Neural progenitor cell (in vitro differentiated cells): ENCODE measurements at regions not wholly inside any gene's neighbourhood (a gene's known extent, or its start where the extent isn't known, plus 50 kb on each side); places are given as distances from the start of the nearest gene placed in this dataset.

ENCODE experiments used
- DNase-seq: peaks from one replicate; pipeline ENCODE4 v3.0.0-alpha.2; 2016; ENCODE audit warnings: low spot score
- H2AFZ ChIP-seq: fragments of 200-600 bp; sonication (generic); replicated peaks from 2 replicates; pipeline ENCODE4 v1.6.1; 2016; ENCODE audit warnings: antibody characterized with exemption
- H3F3A ChIP-seq: fragments of 200-600 bp; sonication (generic); 2 replicates; pipeline ENCODE4 v1.6.1; 2016; ENCODE audit warnings: antibody characterized with exemption, low read depth
- H3K27ac ChIP-seq: fragments of 200-600 bp; sonication (generic); 2 replicates; pipeline ENCODE4 v1.5.1; 2016; ENCODE audit warnings: mild to moderate bottlenecking
- H3K27me3 ChIP-seq: fragments of 200-600 bp; sonication (generic); 2 replicates; pipeline ENCODE4 v1.6.1; 2016; ENCODE audit warnings: mild to moderate bottlenecking, moderate library complexity
- H3K36me3 ChIP-seq: fragments of 200-600 bp; sonication (generic); 2 replicates; pipeline ENCODE4 v1.5.1; 2016
- H3K4me1 ChIP-seq: fragments of 200-600 bp; sonication (generic); 2 replicates; pipeline ENCODE4 v1.6.1; 2016; ENCODE audit warnings: mixed run types
- H3K4me2 ChIP-seq: fragments of 200-600 bp; sonication (generic); 2 replicates; pipeline ENCODE4 v1.6.1; 2016
- H3K4me3 ChIP-seq: fragments of 200-600 bp; sonication (generic); 2 replicates; pipeline ENCODE4 v1.5.1; 2016
- H3K79me2 ChIP-seq: fragments of 200-600 bp; sonication (generic); 2 replicates; pipeline ENCODE4 v1.6.1; 2016; ENCODE audit warnings: low read depth
- H3K9ac ChIP-seq: fragments of 200-600 bp; sonication (generic); 2 replicates; pipeline ENCODE4 v1.6.1; 2016
- H3K9me3 ChIP-seq: fragments of 200-600 bp; sonication (generic); 2 replicates; pipeline ENCODE4 v1.5.1; 2016; ENCODE audit warnings: low read depth
- H4K20me1 ChIP-seq: fragments of 200-600 bp; sonication (generic); 2 replicates; pipeline ENCODE4 v1.6.1; 2016; ENCODE audit warnings: low read depth
- H3K27ac Mint-ChIP-seq: 3 replicates; pipeline ENCODE4 v1.8.0; 2021; ENCODE audit warnings: mixed read lengths
- H3K27me3 Mint-ChIP-seq: 2 replicates; pipeline ENCODE4 v1.8.0; 2022; ENCODE audit warnings: low read depth, mild to moderate bottlenecking, inconsistent platforms, moderate library complexity, mixed read lengths; ENCODE audit not compliant: insufficient read depth
- H3K36me3 Mint-ChIP-seq: 3 replicates; pipeline ENCODE4 v1.8.0; 2021; ENCODE audit warnings: mixed read lengths
- H3K4me1 Mint-ChIP-seq: 3 replicates; pipeline ENCODE4 v1.8.0; 2021; ENCODE audit warnings: mixed read lengths
- H3K4me3 Mint-ChIP-seq: 3 replicates; pipeline ENCODE4 v1.8.0; 2021; ENCODE audit warnings: mild to moderate bottlenecking, moderate library complexity, mixed read lengths
- H3K9me3 Mint-ChIP-seq: 3 replicates; pipeline ENCODE4 v1.8.0; 2020; ENCODE audit warnings: mixed read lengths
- CTCF ChIP-seq: fragments of 200-600 bp; sonication (generic); IDR thresholded peaks from 2 replicates; pipeline ENCODE4 v1.5.1; 2017; ENCODE audit warnings: antibody characterized with exemption, mild to moderate bottlenecking
- EZH2 ChIP-seq: fragments of 200-600 bp; sonication (generic); IDR thresholded peaks from 2 replicates; pipeline ENCODE4 v1.6.1; 2017; ENCODE audit warnings: antibody characterized with exemption, mild to moderate bottlenecking, moderate library complexity
- EZH2phosphoT487 ChIP-seq: fragments of 200-600 bp; sonication (generic); IDR thresholded peaks from 2 replicates; pipeline ENCODE4 v1.6.1; 2017; ENCODE audit warnings: antibody characterized with exemption

- no peaks in the 10 kb centered on the region for H3K9me3 Mint-ChIP-seq
- no peak overlapping the region for H3K27ac Mint-ChIP-seq
- no peaks in the 10 kb centered on the region for H3F3A ChIP-seq
- no peak overlapping the region for H3K27ac ChIP-seq
- no peaks in the 10 kb centered on the region for H3K36me3 ChIP-seq
- no peaks in the 10 kb centered on the region for H3K4me1 ChIP-seq
- no peaks in the 10 kb centered on the region for H3K27me3 Mint-ChIP-seq
- H4K20me1 ChIP-seq = no peaks in the 10 kb centered on the region
- H3K4me3 Mint-ChIP-seq = no peak overlapping the region
- H3K9me3 ChIP-seq = no peaks in the 10 kb centered on the region
- H3K9ac ChIP-seq = no peak overlapping the region
- H2AFZ ChIP-seq = no peak overlapping the region
- H3K36me3 Mint-ChIP-seq = no peaks in the 10 kb centered on the region
- no peak overlapping the region for H3K4me3 ChIP-seq
- H3K4me2 ChIP-seq = no peak overlapping the region
- DNase-seq = no peak
- no peaks in the 10 kb centered on the region for H3K27me3 ChIP-seq
- TF ChIP-seq CTCF (no peak), EZH2 (no peak), EZH2phosphoT487 (no peak)
- no peaks in the 10 kb centered on the region for H3K79me2 ChIP-seq
- H3K4me1 Mint-ChIP-seq = no peaks in the 10 kb centered on the region
Observed at GRCh38 chr17:33482636-33483035, 189.5 kb upstream of the ASIC2 start.

GRCh38 chr17:33484559-33484958, 191.5 kb upstream of the ASIC2 start:
- H3K4me3 ChIP-seq = no peak overlapping the region
- no peak overlapping the region for H3K4me2 ChIP-seq
- no peak overlapping the region for H3K4me3 Mint-ChIP-seq
- H3K36me3 Mint-ChIP-seq = no peaks in the 10 kb centered on the region
- TF ChIP-seq CTCF (no peak), EZH2phosphoT487 (no peak), EZH2 (no peak)
- H3K27me3 ChIP-seq = no peaks in the 10 kb centered on the region
- H3K79me2 ChIP-seq = no peaks in the 10 kb centered on the region
- DNase-seq = no peak
- H3K27ac Mint-ChIP-seq = no peak overlapping the region
- H3K27me3 Mint-ChIP-seq = no peaks in the 10 kb centered on the region
- H3K36me3 ChIP-seq = no peaks in the 10 kb centered on the region
- no peaks in the 10 kb centered on the region for H3K4me1 Mint-ChIP-seq
- no peak overlapping the region for H2AFZ ChIP-seq
- no peaks in the 10 kb centered on the region for H3K4me1 ChIP-seq
- no peaks in the 10 kb centered on the region for H3F3A ChIP-seq
- H4K20me1 ChIP-seq = no peaks in the 10 kb centered on the region
- H3K9ac ChIP-seq = no peak overlapping the region
- H3K27ac ChIP-seq = no peak overlapping the region
- H3K9me3 Mint-ChIP-seq = no peaks in the 10 kb centered on the region
- H3K9me3 ChIP-seq = no peaks in the 10 kb centered on the region

- no peak for TF ChIP-seq EZH2
- no peak overlapping the region for H3K4me2 ChIP-seq
Observed at GRCh38 chr17:33486135-33486885, 193.2 kb upstream of the ASIC2 start.

GRCh38 chr17:33487187-33487879, 194.2 kb upstream of the ASIC2 start:
- H3K9ac ChIP-seq = no peak overlapping the region
- no peak overlapping the region for H3K27ac Mint-ChIP-seq
- no peak overlapping the region for H3K4me3 Mint-ChIP-seq
- no peaks in the 10 kb centered on the region for H4K20me1 ChIP-seq
- H3K79me2 ChIP-seq = no peaks in the 10 kb centered on the region
- no peaks in the 10 kb centered on the region for H3K36me3 ChIP-seq
- no peak overlapping the region for H3K4me2 ChIP-seq
- H3K27ac ChIP-seq = no peak overlapping the region
- H3K4me1 ChIP-seq = no peaks in the 10 kb centered on the region
- H3K27me3 ChIP-seq = no peaks in the 10 kb centered on the region
- no peaks in the 10 kb centered on the region for H3K9me3 ChIP-seq
- H3K36me3 Mint-ChIP-seq = no peaks in the 10 kb centered on the region
- DNase-seq = no peak
- no peaks in the 10 kb centered on the region for H3K4me1 Mint-ChIP-seq
- no peak overlapping the region for H2AFZ ChIP-seq
- H3F3A ChIP-seq = no peaks in the 10 kb centered on the region
- TF ChIP-seq EZH2 (no peak), EZH2phosphoT487 (no peak), CTCF (no peak)
- no peak overlapping the region for H3K4me3 ChIP-seq
- no peaks in the 10 kb centered on the region for H3K9me3 Mint-ChIP-seq
- no peaks in the 10 kb centered on the region for H3K27me3 Mint-ChIP-seq

More at GRCh38 chr17:33486135-33486885, 193.2 kb upstream of the ASIC2 start:
- H3K27me3 Mint-ChIP-seq = no peaks in the 10 kb centered on the region
- DNase-seq = no peak
- no peaks in the 10 kb centered on the region for H3K9me3 Mint-ChIP-seq
- H3K27ac Mint-ChIP-seq = no peak overlapping the region
- Histone ChIP-seq H3K4me3 (no peak overlapping the region), H2AFZ (no peak overlapping the region), H3K9me3 (no peaks in the 10 kb centered on the region), H4K20me1 (no peaks in the 10 kb centered on the region), H3K27me3 (no peaks in the 10 kb centered on the region), H3K79me2 (no peaks in the 10 kb centered on the region), H3K4me1 (no peaks in the 10 kb centered on the region), H3F3A (no peaks in the 10 kb centered on the region), H3K36me3 (no peaks in the 10 kb centered on the region), H3K27ac (no peak overlapping the region), H3K9ac (no peak overlapping the region)
- no peak overlapping the region for H3K4me3 Mint-ChIP-seq
- no peaks in the 10 kb centered on the region for H3K36me3 Mint-ChIP-seq
- no peaks in the 10 kb centered on the region for H3K4me1 Mint-ChIP-seq
